HG03460 (cell line): ENCODE measurements at regions not wholly inside any gene's neighbourhood (a gene's known extent, or its start where the extent isn't known, plus 50 kb on each side); places are given as distances from the start of the nearest gene placed in this dataset.
"Not testable (repeated sequence)": the region's sequence is repeated elsewhere in the genome, so short reads cannot be mapped to it uniquely, and the experiment has no call there.

Experiments used
- ATAC-seq: cut with Tn5 transposase; IDR thresholded peaks from one replicate; pipeline ENCODE4 v1.9.1; 2021; ENCODE audit not compliant: unreplicated experiment

- ATAC-seq, result no peak
Measured at GRCh38 chr17:70278844-70279462, 109.6 kb downstream of the KCNJ2 start.

- no peak for ATAC-seq
Measured at GRCh38 chr17:70286391-70286790, 117.1 kb downstream of the KCNJ2 start.

- ATAC-seq, result no peak
Measured at GRCh38 chr17:70288540-70289290, 119.4 kb downstream of the KCNJ2 start.

- no peak for ATAC-seq
Measured at GRCh38 chr17:70290770-70291169, 121.4 kb downstream of the KCNJ2 start.

- no peak for ATAC-seq
Measured at GRCh38 chr17:70292366-70292765, 123.0 kb downstream of the KCNJ2 start.

- ATAC-seq, result not testable (repeated sequence)
Measured at GRCh38 chr17:70293564-70294310, 124.4 kb downstream of the KCNJ2 start.

- no peak for ATAC-seq
Measured at GRCh38 chr17:70295329-70295728, 126.0 kb downstream of the KCNJ2 start.

- ATAC-seq, result no peak
Measured at GRCh38 chr17:70295731-70296130, 126.4 kb downstream of the KCNJ2 start.

- no peak for ATAC-seq
Measured at GRCh38 chr17:70296456-70296855, 127.1 kb downstream of the KCNJ2 start.

- ATAC-seq, result no peak
Measured at GRCh38 chr17:70297397-70297796, 128.1 kb downstream of the KCNJ2 start.

GRCh38 chr17:70298929-70299531 lies 129.7 kb downstream of the KCNJ2 start:
- ATAC-seq, result peak; percentile 60

- ATAC-seq, result no peak
Measured at GRCh38 chr17:70307430-70308225, 138.3 kb downstream of the KCNJ2 start.

GRCh38 chr17:70308618-70309017 lies 139.3 kb downstream of the KCNJ2 start:
- ATAC-seq, result no peak

GRCh38 chr17:70310221-70310672 lies 140.9 kb downstream of the KCNJ2 start:
- no peak for ATAC-seq

- ATAC-seq, result no peak
Measured at GRCh38 chr17:70313086-70313852, 143.9 kb downstream of the KCNJ2 start.

GRCh38 chr17:70314096-70314495 lies 144.8 kb downstream of the KCNJ2 start:
- ATAC-seq, result no peak

GRCh38 chr17:70314506-70314905 lies 145.2 kb downstream of the KCNJ2 start:
- ATAC-seq, result no peak

- ATAC-seq, result no peak
Measured at GRCh38 chr17:70317421-70317820, 148.1 kb downstream of the KCNJ2 start.

GRCh38 chr17:70318051-70318450 lies 148.7 kb downstream of the KCNJ2 start:
- no peak for ATAC-seq

- no peak for ATAC-seq
Measured at GRCh38 chr17:70319516-70319915, 150.2 kb downstream of the KCNJ2 start.
